Fibroblast of mammary gland (primary cell): ENCODE measurements at regions not wholly inside any gene's neighbourhood (a gene's known extent, or its start where the extent isn't known, plus 50 kb on each side); places are given as distances from the start of the nearest gene placed in this dataset.

Experiments used
- DNase-seq: peaks from one replicate; pipeline ENCODE4 v3.0.0-alpha.2; 2010; ENCODE audit warnings: low read depth
- H3K4me3 ChIP-seq: 2 replicates; pipeline ENCODE4 v1.5.1; 2011; ENCODE audit warnings: low read depth, mild to moderate bottlenecking, low read length, moderate library complexity; ENCODE audit not compliant: control insufficient read depth
- TF ChIP-seq, protein P1 (sequence below): conservative IDR thresholded peaks from 2 replicates; pipeline ENCODE4 v1.5.1; 2011; ENCODE audit warnings: low read depth, low read length, inconsistent platforms; ENCODE audit not compliant: control insufficient read depth, insufficient read depth

DNA sequence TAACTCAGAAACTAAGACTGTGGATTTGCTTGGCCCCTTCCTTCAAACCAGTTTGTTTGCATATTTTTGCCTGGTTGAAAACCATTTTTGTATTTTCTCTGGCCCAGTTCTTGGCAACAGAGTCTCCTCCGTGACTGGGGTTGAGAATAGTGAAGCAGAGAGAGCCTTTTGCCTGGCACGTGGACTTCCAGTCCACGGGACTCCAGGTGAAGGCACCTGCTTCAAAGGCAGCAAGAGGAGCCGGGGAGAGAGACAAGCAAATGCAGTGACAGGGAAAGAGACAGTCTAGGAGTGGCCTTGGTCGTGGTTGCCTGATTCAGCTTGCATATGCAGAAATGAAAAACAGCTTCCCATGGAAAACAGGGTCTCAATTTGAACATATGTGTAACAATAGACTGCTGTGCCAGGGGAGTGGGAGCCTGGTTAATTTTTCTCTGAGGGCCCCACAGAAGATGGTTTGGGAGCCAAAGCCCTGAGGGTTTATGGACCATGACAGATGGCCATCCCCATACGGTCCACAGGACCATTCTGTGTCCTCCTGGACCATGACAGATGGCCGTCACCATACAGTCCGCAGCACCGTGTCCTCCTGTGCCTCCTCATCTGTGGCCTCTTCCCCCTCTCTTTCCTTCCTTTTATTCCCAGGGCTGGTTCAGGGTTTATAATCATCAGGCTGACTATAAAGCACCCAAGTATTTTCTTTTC, 272.2 kb upstream of the RASGEF1B start:
- TF ChIP-seq, protein P1, sequence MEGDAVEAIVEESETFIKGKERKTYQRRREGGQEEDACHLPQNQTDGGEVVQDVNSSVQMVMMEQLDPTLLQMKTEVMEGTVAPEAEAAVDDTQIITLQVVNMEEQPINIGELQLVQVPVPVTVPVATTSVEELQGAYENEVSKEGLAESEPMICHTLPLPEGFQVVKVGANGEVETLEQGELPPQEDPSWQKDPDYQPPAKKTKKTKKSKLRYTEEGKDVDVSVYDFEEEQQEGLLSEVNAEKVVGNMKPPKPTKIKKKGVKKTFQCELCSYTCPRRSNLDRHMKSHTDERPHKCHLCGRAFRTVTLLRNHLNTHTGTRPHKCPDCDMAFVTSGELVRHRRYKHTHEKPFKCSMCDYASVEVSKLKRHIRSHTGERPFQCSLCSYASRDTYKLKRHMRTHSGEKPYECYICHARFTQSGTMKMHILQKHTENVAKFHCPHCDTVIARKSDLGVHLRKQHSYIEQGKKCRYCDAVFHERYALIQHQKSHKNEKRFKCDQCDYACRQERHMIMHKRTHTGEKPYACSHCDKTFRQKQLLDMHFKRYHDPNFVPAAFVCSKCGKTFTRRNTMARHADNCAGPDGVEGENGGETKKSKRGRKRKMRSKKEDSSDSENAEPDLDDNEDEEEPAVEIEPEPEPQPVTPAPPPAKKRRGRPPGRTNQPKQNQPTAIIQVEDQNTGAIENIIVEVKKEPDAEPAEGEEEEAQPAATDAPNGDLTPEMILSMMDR = no peak
- no peak for DNase-seq
- no peak overlapping the region for H3K4me3 ChIP-seq

DNA sequence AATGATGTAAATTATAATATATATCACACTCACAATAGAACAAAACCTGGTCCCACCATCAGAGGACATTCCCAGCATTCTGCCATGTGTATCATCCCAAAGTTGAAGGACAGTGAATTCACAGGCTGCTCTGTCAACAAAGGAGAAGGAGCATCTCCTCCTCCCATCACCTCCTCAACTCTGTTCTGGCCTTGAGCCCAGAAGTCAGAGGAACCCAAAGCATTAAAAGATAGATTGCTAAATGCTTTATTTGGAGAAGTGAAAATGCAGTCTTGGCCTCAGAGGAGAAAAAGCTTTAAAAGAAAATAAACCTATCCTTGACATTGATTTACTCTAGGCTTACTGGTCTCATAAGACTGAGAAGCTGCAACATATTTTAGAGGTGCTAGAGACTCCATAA, 268.8 kb upstream of the RASGEF1B start:
- TF ChIP-seq, protein P1 = no peak
- no peak overlapping the region for H3K4me3 ChIP-seq
- no peak for DNase-seq

DNA sequence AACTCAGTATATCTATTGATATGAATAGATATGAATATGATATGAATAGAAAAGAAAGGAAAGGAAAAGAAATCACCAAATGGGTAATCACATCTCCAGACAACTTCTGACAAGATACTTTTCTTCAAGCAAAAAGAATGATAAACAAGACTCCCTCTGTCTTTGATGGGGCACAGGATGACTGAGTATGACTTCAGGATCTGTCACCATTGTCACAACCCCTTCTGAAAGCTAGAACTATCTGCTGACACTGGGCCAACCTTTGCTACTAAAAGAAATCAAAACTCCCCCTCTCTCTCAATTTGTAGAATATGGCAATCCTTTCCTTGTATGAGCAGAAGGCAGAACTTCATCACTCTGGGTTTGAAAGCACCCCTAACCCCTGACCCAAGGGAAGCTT, 267.2 kb upstream of the RASGEF1B start:
- TF ChIP-seq, protein P1 = no peak
- no peak for DNase-seq
- no peak overlapping the region for H3K4me3 ChIP-seq

DNA sequence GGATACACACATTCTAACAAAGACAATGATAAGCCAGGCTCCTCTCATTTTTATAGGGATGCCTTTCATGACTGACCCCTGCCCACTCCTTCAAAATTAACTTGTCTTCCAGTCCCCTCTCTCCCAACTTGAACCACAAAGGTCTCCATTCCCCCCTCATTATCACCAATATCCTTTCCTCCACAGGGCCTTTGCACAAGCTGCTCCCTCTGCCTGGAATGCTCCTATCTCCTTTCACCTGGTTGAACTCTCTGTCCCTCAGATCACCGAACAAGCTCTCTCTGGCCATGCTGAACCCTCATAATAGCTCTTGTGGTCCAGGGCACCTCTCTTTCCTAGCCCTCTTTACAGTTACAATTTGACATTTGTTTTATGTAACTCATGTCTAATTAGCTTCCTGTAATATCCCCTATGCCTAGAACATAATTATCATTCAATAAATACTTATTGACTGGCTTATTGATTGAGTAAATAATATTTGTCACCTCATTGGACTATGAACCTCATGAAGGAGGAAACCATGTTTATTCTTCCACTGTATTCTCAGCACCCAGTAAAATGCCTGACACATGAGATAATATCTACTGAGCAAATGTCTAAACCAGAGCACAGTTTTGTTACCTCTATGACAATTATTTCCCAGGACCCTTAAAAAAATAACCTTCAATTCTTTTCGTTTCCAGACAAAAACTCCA, 266.3 kb upstream of the RASGEF1B start:
- no peak for DNase-seq
- TF ChIP-seq, protein P1 = no peak
- H3K4me3 ChIP-seq = no peak overlapping the region

DNA sequence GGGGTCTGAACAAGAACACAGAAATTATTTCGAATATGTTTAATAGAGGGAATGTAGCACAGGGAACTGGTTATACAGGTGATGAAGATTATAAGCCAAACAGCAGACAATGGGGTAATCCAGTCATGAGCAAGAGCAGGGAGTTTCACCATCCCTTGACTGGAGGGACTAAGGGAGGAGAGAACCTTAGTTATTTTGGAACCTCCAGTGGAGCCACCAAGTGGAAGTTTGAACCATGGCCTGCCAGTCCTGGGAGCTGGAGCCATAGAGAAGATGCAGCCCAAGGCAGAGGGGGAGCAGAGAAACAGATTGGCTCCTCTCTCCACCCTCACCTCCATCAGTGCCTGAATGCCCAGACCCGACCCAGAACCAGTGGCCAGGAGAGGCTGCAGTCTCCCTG, 264.6 kb upstream of the RASGEF1B start:
- TF ChIP-seq, protein P1 = no peak
- H3K4me3 ChIP-seq = no peak overlapping the region
- DNase-seq = no peak

DNA sequence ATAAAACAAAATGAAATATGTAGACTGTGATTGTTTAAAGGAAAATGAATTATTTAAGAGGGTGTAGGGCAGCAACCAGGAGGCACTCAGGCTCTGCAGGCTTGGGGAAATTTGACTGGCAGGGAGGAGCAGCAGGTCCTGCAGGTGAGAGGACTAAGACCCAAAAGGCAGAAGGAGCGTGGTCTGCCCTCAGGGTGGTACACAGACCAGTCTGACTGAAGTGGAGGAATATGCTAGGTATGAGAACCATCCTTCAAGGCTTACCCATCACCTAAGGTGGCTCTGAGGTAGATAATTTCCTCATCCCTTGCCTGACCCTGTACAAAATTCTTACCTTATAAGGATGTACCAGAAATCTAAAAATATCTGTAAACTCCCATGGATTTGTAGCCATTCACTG, 261.3 kb upstream of the RASGEF1B start:
- H3K4me3 ChIP-seq = no peak overlapping the region
- no peak for DNase-seq
- TF ChIP-seq, protein P1 = no peak
